Bronchial epithelial cell (primary cell): ENCODE measurements at regions not wholly inside any gene's neighbourhood (a gene's known extent, or its start where the extent isn't known, plus 50 kb on each side); places are given as distances from the start of the nearest gene placed in this dataset.

Experiments used
- DNase-seq: peaks from one replicate; pipeline ENCODE4 v3.0.0-alpha.2; 2010; ENCODE audit warnings: low read depth
- FAIRE-seq: peaks from 2 replicates; lab custom pipeline; 2011; peaks lifted over from hg19 to GRCh38; lab: Jason Lieb, UNC
- H3K27me3 ChIP-seq: 2 replicates; pipeline ENCODE4 v1.5.1; 2011; ENCODE audit warnings: low read length; ENCODE audit not compliant: control insufficient read depth, insufficient read depth
- H3K36me3 ChIP-seq: 2 replicates; pipeline ENCODE4 v1.5.1; 2011; ENCODE audit warnings: low read length; ENCODE audit not compliant: control insufficient read depth, insufficient read depth
- H3K4me3 ChIP-seq: 2 replicates; pipeline ENCODE4 v1.5.1; 2011; ENCODE audit warnings: mild to moderate bottlenecking, low read depth, low read length, control low read depth
- CTCF ChIP-seq: IDR thresholded peaks from 2 replicates; pipeline ENCODE4 v1.5.1; 2011; ENCODE audit warnings: mild to moderate bottlenecking, moderate library complexity, low read length, control low read depth, inconsistent platforms; ENCODE audit not compliant: insufficient read depth, severe bottlenecking

DNA sequence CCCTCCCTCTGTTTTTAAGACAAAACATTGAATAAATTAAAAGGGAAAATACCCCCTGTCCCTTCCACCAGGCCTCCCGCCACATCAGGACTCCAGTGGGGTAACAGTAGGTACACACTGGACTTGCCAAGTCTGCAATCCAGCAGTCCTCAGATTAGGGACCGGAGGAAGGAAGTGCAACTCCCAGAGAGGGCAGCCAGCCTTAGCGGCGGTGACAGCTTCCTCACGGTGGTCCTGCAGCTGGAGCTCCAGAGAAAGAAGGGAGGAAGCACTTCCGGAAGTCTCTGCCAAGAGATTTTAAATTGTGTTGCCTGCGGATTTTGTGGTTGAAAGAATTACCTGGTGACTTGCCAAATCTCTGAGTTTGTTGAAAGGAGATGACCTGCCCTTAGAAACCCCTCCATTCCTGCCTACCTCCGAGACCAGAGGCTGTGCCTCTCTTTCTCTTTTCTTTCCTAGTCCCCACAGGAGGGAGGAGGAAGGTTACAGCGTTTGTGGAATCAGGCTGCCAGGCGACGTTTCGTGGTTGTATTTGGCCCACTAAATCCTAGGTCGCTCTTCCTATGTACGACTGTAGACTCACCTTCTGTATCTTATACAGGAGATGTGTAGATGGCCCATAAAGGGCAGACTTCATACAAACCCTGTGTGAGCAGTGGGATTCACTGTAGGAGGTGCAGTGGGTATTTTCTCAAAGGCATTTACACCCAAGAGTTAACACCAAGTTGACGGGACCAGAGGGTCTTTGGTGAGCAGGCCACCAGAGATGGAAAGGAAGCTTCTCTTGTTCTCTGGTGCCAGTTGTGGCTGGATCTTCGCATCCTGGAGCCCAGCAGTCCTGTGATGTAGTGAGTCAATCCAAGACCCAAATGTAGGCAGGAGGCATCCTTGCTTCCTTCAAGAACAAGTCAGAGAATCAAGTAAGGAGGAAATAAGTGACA is 77.9 kb downstream of the INSIG1 start:
- Histone ChIP-seq H3K36me3 (no peaks in the 10 kb centered on the region), H3K4me3 (no peak overlapping the region), H3K27me3 (peaks cover 85% of the 10 kb centered on the region)
- FAIRE-seq: no peak
- no peak for DNase-seq
- no peak for TF ChIP-seq CTCF

DNA sequence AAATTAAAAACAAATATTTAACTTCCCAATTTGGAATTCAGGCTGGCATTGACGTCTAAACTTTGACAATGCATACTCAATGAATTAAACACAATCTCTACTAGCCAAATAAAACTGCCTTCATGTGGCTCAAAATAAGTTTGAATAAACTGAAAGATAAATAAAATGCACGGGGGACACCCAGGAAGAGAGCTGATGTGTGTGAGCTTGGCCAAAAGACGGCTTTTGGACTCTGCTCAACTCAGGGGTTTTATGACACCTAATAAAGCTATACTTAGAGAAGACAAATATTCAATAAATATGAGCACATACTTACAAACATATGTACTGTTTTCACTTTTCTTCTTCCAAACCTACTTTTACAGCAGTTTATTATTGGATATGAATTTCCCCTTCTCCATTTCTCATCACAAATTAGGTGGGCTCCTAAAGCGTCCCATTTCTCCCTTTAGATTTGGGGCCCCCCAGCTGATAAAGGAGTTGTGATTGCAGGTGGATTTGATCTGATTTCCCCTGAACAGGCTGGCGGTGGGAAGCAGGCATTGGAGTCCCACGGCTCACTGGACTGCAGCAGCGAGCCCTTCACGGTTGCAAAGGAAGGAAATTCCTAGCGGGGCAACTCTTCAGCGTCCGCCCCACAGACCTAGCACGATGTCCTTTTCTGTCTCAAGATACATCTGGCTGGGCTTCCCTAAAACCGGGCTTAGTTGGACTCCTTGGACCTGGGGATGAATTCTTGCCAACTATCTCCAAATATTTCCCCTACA is 79.6 kb downstream of the INSIG1 start:
- TF ChIP-seq CTCF: no peak
- Histone ChIP-seq H3K27me3 (peaks cover 90% of the 10 kb centered on the region), H3K4me3 (no peak overlapping the region), H3K36me3 (no peaks in the 10 kb centered on the region)
- no peak for FAIRE-seq
- no peak for DNase-seq

GRCh38 chr7:155377838-155378579 is 79.9 kb upstream of the EN2 start:
- no peak overlapping the region for H3K4me3 ChIP-seq
- no peak for TF ChIP-seq CTCF
- FAIRE-seq (no peak), DNase-seq (no peak)
- H3K36me3 ChIP-seq: no peaks in the 10 kb centered on the region
- peaks cover 86% of the 10 kb centered on the region for H3K27me3 ChIP-seq

DNA sequence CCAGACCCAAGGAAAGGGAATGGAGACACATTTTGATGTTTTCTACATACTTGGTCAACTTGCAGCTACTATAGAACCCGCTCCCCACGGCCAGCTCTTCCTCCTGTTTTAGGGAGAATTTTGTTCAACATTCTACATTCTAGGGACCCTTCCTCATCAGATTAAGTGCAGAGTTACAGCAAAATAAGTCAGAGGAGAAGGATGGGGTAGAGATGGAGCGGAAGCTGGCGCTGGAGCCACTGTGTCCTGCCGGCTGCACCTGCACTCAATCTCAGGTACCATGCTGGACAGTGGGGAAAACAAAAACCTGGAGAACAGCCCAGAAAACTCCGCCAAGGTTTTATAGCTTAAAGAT is 79.4 kb upstream of the EN2 start:
- H3K36me3 ChIP-seq: no peaks in the 10 kb centered on the region
- H3K27me3 ChIP-seq: peaks cover 82% of the 10 kb centered on the region
- DNase-seq (no peak), FAIRE-seq (no peak)
- no peak overlapping the region for H3K4me3 ChIP-seq
- TF ChIP-seq CTCF: no peak

- no peak overlapping the region for H3K4me3 ChIP-seq
- FAIRE-seq: no peak
- TF ChIP-seq CTCF: no peak
- DNase-seq: no peak
- H3K36me3 ChIP-seq: no peaks in the 10 kb centered on the region
- H3K27me3 ChIP-seq: peaks cover 76% of the 10 kb centered on the region
Observed at GRCh38 chr7:155378959-155379871, 78.7 kb upstream of the EN2 start.
